Fibroblast of skin of left quadriceps (primary cell): ENCODE measurements at regions not wholly inside any gene's neighbourhood (a gene's known extent, or its start where the extent isn't known, plus 50 kb on each side); places are given as distances from the start of the nearest gene placed in this dataset.

Experiments
- DNase-seq, 2 experiments: peaks; one replicate each; pipeline ENCODE4 v3.0.0-alpha.2; 2013; ENCODE audit warnings: low read depth in 2 of 2

- DNase-seq = no peak
Measured at GRCh38 chr2:216575465-216575864, 57.8 kb upstream of the IGFBP2 start.

DNA sequence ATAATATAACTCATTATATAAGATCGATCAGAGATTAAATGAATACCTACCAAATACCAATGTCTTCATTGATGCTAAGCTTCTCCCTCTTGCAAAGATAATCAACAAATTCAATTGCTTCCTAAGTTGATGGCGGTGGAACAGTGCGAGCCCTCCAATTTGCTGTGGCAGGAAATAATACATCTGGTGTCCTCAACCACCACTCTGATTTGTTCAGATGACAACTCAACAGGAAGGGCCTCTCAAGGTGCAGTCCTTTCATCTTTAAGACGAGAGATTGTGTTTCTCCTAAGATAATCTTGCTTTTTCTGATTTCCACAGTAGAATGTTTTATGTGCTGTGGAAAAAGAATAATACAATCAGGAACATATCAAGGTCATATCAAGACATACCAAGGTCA lies 56.6 kb upstream of the IGFBP2 start:
- DNase-seq = no peak

- no peak for DNase-seq
Measured at GRCh38 chr2:216578325-216578724, 54.9 kb upstream of the IGFBP2 start.

GRCh38 chr2:216583147-216583546 lies 50.1 kb upstream of the IGFBP2 start:
- peak; percentile 58 to 64 for DNase-seq
